HG03159 (cell line): ENCODE measurements at regions not wholly inside any gene's neighbourhood (a gene's known extent, or its start where the extent isn't known, plus 50 kb on each side); places are given as distances from the start of the nearest gene placed in this dataset.

ENCODE experiments used
- ATAC-seq: cut with Tn5 transposase; IDR thresholded peaks from one replicate; pipeline ENCODE4 v1.9.1; 2021; ENCODE audit warnings: mild to moderate bottlenecking, moderate library complexity; ENCODE audit not compliant: unreplicated experiment

GRCh38 chr14:32019276-32019675, 57.8 kb upstream of the ARHGAP5 start:
- no peak for ATAC-seq

- ATAC-seq = no peak
Measured at GRCh38 chr14:32020882-32021281, 56.2 kb upstream of the ARHGAP5 start.

DNA sequence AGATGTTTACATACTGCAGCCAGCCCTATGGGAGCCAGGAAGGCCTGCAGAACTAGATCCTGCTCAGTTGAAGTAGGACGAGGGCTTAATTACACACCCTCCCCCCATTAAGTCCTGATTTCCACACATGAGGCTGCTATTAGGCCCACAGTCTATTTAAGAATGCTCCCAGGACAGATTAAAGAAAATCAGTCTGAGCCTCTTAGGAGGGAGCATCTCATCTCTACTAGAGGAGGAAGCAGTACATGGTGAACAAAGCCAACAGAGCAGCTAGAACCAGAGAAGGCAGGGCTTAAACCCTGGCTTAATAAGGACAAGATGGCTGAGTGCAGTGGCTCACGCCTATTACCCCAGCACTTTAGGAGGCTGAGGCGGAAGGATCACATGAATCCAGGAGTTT, 55.8 kb upstream of the ARHGAP5 start:
- ATAC-seq = no peak

GRCh38 chr14:32022525-32022924, 54.6 kb upstream of the ARHGAP5 start:
- no peak for ATAC-seq

DNA sequence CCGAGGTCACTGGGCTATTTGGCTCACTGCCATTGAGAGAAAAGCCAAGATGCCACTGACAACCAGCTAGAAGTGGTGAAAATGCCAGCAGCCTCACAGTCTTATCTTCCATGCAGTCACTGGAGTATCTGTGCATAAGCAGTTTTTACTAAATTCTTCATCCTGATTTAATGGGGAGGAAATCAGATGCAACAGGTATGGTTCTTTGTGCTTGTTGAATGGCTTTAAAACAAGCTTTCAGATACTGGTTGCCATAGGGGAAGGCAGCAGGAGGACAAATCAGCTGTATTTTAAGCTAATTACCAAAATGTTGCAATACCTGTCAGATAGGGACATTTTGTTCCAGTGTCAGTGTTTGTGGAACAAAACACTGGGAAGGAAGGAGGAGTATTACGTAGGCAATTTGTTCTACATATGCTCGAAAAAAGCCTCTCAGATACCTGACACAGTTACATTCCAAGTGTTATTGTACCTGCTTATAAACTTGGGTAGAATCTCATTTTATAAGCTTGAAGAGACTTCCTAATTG, 54.1 kb upstream of the ARHGAP5 start:
- no peak for ATAC-seq

DNA sequence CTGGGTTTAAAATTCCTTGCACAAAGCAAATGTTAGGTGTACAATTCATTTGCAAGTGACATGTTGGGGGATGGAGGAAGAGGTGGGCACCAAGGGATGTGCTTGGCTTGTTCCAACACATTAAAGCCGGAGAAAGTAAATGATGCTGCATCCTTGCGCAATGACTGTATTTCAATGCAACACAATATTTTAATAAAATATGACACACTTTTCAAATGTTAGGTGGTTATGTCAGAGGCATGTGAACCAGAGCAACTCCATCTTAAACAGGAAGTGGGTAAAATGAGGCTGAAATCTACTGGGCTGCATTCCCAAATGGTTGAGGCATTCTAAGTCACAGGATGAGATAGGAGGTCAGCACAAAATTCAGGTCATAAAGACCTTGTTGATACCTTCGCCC, 53.6 kb upstream of the ARHGAP5 start:
- ATAC-seq = no peak

DNA sequence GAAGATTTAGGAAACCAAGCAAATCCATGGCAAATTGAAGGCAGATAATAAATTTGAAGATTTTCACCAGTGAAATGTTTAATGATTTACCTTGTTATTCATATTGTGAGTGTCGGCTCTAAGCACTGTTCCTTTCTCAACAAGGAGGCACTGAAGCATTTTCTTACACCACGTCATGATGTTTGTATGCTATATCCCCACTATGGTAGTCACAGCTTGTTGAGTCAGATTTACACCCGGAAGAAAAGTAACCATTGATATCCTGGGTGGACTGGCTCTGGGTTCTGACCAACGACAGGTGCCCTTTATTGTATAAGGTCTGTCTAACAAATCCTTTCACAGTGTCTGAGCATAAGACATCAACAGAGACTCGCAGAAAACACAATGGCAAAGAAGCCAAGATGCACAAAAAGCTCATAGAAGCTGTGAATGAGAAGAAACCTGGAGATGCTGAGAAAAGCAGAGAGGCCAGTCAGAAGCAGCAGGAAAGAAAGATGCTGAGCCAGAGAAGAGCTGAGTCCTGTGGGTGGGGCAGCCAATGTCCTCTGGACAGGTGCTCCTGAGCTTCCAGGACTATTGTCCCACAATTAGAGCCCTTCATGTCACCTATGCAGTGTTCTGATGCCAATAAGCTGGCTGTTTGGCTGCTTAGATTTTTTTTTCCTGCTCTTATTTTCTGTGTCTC, 49.7 kb upstream of the ARHGAP5 start:
- ATAC-seq = no peak
